Activated T-cell treated with anti-CD3 and anti-CD28 coated beads, Interleukin-2, amount 50 U/mL, for 24 hours (primary cell): ENCODE measurements at regions not wholly inside any gene's neighbourhood (a gene's known extent, or its start where the extent isn't known, plus 50 kb on each side); places are given as distances from the start of the nearest gene placed in this dataset.

Source experiments
- DNase-seq: peaks from one replicate; pipeline ENCODE4 v3.0.0-alpha.2; 2020
- H3K27ac Mint-ChIP-seq: 2 replicates; pipeline ENCODE4 v1.8.0; 2020; ENCODE audit warnings: mild to moderate bottlenecking, mixed read lengths
- H3K27me3 Mint-ChIP-seq: 2 replicates; pipeline ENCODE4 v1.8.0; 2020; ENCODE audit warnings: mixed read lengths
- H3K36me3 Mint-ChIP-seq: 2 replicates; pipeline ENCODE4 v1.8.0; 2020; ENCODE audit warnings: low read depth, mixed read lengths
- H3K4me1 Mint-ChIP-seq: 2 replicates; pipeline ENCODE4 v1.8.0; 2020; ENCODE audit warnings: low read depth, mixed read lengths
- H3K4me3 Mint-ChIP-seq: 2 replicates; pipeline ENCODE4 v1.8.0; 2020; ENCODE audit warnings: mild to moderate bottlenecking, moderate library complexity, mixed read lengths
- H3K9me3 Mint-ChIP-seq: 2 replicates; pipeline ENCODE4 v1.8.0; 2020; ENCODE audit warnings: mixed read lengths

DNA sequence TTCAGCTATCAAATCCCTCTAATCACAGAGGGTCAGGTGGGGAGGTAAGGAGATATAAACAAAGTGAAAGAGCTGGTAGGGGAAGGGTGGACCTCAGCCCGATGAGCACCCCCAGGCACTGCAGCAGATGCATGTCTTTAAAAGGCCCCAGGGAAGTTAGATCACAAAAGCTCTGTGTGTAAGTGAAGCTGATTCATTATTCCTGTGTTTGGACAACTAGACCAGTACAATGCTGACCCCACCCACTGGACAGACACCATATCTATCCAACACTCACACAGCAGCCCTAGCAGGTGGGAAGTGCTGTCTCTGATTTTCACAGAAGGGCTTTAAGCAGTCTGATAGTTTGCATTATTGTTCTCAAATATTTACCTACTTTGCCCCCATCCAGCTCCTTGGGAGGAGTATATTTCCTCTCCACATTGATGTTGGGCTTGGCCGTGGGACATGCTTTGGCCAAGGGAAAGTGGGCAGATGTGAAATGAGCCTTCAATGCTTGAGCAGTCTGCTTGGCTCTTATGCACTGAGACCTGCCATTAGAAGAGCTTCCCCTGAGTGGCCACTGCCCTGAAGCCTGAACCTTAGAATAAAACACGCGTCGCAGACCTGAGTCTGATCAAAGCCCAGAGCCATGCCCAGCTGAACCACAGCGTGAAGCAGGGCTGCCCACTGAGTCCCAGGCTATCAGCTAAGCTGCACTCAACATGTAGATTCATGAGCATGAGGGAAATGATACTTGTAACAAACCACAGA is 111.4 kb downstream of the COPS8 start:
- H3K27ac Mint-ChIP-seq: no peak overlapping the region
- H3K9me3 Mint-ChIP-seq: no peaks in the 10 kb centered on the region
- H3K27me3 Mint-ChIP-seq: peaks cover 10% of the 10 kb centered on the region
- H3K36me3 Mint-ChIP-seq: no peaks in the 10 kb centered on the region
- DNase-seq: no peak
- H3K4me1 Mint-ChIP-seq: peaks cover 3% of the 10 kb centered on the region
- no peak overlapping the region for H3K4me3 Mint-ChIP-seq

DNA sequence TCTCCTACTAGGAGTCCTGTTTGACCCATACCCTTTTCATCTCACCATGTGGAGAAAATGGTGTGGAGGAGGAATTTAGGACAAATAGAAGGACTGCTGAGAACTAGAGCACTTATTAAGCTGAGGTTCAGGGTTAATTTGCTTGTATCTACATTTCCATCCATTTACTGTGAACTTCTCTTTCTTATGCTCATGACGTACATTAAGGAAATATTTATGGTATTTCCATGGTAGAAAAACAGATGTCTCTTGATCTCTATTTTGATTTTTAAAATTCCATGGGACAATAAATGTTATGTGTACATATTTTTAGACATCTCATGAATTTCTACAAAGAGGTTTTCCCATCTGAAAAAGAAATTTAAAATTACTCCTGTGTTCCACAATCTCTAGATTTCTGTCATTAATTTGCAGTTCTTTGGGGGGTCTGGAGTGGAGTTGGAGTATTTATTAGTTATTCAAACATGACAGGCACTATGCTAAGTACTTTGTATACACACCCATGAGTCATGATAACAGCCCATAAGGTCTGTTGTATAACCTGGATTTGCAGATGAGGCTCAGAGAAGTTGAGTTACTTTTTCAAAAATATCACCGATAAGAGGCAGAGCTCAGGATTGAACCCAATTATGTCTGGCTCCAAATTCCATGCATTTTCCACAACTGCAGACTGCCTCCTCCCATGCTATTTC is 112.6 kb downstream of the COPS8 start:
- no peaks in the 10 kb centered on the region for H3K36me3 Mint-ChIP-seq
- H3K27me3 Mint-ChIP-seq: peaks cover 9% of the 10 kb centered on the region
- H3K27ac Mint-ChIP-seq: no peak overlapping the region
- DNase-seq: no peak
- no peaks in the 10 kb centered on the region for H3K9me3 Mint-ChIP-seq
- no peak overlapping the region for H3K4me3 Mint-ChIP-seq
- H3K4me1 Mint-ChIP-seq: peaks cover 7% of the 10 kb centered on the region

DNA sequence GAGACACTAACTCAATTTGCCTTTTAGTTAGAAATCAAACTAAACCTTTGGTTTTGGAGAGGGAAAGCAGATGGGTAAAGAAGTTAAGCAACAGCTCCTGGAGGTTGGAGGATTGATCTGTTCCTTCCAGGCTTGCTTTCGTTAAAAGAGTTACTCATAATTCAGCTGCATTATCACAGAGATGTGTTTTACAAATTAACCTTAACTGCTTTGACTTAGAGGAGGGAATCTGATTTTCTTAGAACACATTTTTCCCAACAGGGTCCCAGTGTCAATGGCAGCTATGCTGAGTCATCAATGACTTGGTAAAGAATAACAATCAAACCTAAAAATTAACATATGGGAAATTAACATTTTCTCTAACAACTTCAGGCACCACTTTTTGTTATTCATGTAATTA is 113.4 kb downstream of the COPS8 start:
- Mint-ChIP-seq H3K9me3 (no peaks in the 10 kb centered on the region), H3K27me3 (peaks cover 13% of the 10 kb centered on the region)

DNA sequence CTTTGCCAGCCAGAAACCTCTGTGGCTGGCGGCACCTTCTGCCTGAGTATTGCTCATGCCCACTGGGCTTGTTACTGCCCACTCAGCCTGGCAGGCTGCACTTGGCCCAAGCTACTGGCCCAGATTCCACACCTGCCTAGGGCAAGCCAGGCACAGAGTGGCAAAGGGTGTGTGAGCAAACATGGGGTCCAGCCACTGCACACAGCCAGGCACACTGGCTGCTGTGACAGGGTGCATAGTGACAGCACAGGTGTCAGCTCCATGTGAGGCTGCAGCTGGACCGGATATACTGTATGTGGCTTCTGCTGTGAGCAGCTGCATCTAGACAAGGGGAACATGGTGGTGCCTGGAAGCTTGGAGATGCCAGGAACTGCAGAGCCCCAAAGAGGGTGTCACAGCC is 113.9 kb downstream of the COPS8 start:
- Mint-ChIP-seq H3K4me3 (no peak overlapping the region), H3K36me3 (no peaks in the 10 kb centered on the region), H3K9me3 (no peaks in the 10 kb centered on the region), H3K27ac (no peak overlapping the region), H3K27me3 (peaks cover 15% of the 10 kb centered on the region), H3K4me1 (peaks cover 7% of the 10 kb centered on the region)
- no peak for DNase-seq

More for the DNA sequence above, 113.4 kb downstream of the COPS8 start:
- Mint-ChIP-seq H3K4me1 (peaks cover 7% of the 10 kb centered on the region), H3K27ac (no peak overlapping the region), H3K36me3 (no peaks in the 10 kb centered on the region), H3K4me3 (no peak overlapping the region)
- no peak for DNase-seq

DNA sequence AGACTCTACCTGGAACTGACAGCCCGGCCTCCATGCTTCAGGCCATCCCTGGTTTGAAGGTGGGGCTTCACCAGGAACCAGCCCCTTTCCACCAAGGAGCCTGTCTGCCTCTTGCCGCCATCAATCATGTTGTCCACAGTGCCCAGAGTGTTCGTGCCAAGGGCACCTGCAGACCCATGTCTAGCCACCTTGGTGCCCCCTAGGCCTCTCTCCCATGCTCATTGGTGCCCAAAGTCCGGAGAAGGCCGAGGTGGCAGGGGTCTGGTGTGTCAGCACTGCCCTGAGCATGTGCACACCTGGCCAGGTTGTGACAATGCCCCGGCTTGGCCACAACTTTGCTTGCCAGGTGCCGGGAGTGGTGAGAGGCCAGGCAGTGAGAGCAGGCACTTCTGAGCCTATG is 114.8 kb downstream of the COPS8 start:
- Mint-ChIP-seq H3K4me1 (peaks cover 7% of the 10 kb centered on the region), H3K27ac (no peak overlapping the region), H3K36me3 (no peaks in the 10 kb centered on the region), H3K27me3 (peaks cover 24% of the 10 kb centered on the region), H3K9me3 (no peaks in the 10 kb centered on the region), H3K4me3 (no peak overlapping the region)
- DNase-seq: no peak

DNA sequence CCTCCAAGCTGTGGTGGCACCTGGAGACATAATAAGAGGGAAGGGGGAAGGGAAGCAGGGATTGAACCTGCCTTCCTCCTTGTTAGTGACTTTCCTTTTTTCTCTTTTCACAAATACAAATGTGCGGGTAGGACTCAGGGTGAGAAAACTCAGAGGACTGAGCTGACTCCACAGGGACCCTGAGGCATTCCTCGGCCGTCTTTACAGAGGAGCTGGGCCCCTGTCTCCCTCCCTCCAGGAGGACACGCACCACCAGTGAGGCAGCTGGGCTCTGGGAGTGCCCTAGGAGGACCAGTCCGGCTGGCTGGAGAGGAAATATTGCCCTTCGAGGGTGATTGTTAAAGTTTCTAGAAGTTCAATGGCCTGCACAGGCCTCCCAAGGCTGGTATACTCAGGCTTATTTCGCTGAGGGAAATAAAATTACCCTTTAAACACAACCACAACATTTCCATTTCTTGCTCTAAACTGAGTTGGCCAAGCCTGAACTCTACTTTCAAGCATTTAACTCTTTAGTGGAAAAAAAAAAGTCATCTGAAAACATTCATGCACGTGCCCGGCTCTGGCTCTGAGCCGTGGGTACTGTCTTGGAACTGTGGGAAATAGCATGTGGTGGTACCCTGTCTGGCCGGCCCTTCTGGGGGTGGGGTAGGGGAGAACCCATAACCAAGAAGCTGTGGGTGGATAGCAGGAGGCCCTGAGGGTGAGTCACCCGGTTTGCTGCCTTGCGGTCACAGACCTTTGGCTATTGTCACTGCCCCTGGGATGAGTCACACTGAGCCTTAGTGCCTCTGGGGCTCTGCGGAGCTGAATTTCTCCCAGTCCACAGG is 116.0 kb downstream of the COPS8 start:
- no peaks in the 10 kb centered on the region for H3K9me3 Mint-ChIP-seq
- H3K4me1 Mint-ChIP-seq: peaks cover 7% of the 10 kb centered on the region
- no peak overlapping the region for H3K4me3 Mint-ChIP-seq
- H3K27me3 Mint-ChIP-seq: peaks cover 28% of the 10 kb centered on the region
- no peaks in the 10 kb centered on the region for H3K36me3 Mint-ChIP-seq
- DNase-seq: no peak
- no peak overlapping the region for H3K27ac Mint-ChIP-seq

DNA sequence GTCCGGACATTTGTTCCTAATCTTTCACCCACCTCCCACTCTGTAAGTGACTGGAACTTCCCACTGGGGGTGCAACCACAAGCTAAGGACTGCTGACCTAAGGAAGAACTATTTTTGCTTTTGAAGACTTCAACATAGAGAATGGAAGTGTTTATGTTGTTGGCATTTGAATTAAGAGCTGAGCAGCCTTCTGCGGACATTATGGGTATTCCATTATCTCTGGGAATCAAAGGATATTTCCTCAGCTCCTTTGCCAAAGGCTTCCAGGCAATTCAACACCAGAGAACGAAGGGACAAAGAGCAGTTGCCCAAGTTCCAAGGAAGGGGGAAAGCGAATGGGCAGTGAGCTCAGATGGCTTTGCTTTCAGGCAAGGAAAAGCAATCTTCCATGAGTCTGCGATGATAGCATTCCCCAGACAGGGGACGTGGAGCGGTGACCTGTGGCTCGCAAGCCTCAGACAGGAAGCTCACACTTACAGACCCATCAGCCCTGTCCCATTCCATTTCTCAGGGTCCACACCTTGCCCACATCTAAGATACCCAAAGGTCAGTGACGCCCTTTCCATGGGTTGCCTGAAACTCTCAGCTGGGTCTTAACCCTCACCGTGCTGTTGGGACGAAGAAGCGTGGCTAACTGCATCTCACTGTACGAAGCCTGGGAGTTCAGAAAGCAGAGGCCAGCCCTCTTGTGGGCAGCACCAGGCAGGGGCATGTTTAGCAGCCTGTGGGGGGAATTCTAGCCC is 116.8 kb downstream of the COPS8 start:
- no peak for DNase-seq
- no peaks in the 10 kb centered on the region for H3K36me3 Mint-ChIP-seq
- peaks cover 33% of the 10 kb centered on the region for H3K27me3 Mint-ChIP-seq
- H3K9me3 Mint-ChIP-seq: no peaks in the 10 kb centered on the region
- H3K27ac Mint-ChIP-seq: no peak overlapping the region
- H3K4me1 Mint-ChIP-seq: peaks cover 7% of the 10 kb centered on the region
- H3K4me3 Mint-ChIP-seq: no peak overlapping the region

DNA sequence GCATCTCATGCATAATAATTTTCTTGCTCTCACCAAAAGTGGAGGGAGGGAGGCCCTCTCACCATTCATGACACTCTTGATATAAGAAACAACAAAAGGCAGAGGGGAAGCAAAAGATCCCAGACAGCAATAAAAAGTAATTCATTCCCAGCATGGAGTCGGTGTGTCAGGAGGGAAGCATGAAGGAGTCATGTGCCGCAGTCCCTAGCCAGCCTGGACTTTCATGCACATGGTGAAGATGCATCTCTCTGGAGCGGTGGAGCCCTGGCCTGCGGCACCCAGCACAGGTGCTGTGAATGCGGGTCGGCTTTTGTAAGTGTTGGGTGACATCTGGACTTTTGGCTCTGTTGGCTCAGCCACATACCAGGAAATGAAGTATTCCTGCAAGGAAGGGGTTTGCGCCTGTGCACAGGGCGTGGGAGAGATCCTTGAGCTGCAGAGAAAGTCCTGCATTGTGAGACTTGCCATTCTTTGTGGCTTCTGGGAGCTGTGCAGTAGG is 119.4 kb downstream of the COPS8 start:
- H3K9me3 Mint-ChIP-seq: no peaks in the 10 kb centered on the region
- no peak for DNase-seq
- no peaks in the 10 kb centered on the region for H3K36me3 Mint-ChIP-seq

DNA sequence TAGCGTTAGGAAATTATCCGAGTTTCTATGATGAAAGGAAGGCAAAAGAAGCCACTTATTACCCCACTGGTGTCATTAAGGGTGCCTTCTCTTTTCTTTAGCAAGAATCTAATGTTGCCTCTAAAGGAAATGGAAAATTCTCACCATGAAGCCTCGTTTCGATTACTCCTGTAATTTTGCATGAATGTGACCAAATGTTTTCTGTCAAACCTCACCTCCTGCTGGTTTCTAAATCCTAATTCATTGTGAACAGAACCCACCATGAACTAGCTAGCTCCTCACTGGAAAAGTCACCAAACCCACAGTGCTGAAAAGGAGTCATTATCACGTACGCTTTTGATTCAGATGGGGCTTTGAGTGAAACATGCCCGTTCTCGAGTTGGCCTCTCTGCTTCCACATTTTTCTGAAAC is 119.9 kb downstream of the COPS8 start:
- Mint-ChIP-seq H3K9me3 (no peaks in the 10 kb centered on the region), H3K36me3 (no peaks in the 10 kb centered on the region), H3K27me3 (peaks cover 61% of the 10 kb centered on the region), H3K27ac (no peak overlapping the region), H3K4me1 (peaks cover 7% of the 10 kb centered on the region), H3K4me3 (no peak overlapping the region)
- no peak for DNase-seq

More for the DNA sequence above, 119.4 kb downstream of the COPS8 start:
- Mint-ChIP-seq H3K4me3 (no peak overlapping the region), H3K4me1 (peaks cover 7% of the 10 kb centered on the region), H3K27me3 (peaks cover 56% of the 10 kb centered on the region), H3K27ac (no peak overlapping the region)

DNA sequence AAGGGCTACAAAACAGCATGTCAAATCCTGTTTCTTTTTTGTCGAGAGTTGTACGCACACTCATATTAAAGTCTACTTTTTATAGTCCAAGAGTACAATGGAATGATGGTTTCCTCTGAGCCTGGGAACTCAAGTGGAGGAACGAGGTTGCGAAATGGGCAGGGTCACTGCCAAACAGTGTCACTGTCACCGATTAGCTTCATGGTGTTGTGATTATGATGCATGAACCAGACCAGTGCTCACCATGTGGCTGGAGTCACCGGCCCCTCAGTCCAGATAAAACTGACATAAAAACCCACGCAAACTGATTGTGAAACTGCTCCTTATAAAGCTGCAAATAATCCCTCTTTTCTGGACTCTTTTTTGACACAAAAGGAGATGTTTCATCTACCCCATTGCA is 122.0 kb downstream of the COPS8 start:
- H3K4me3 Mint-ChIP-seq: no peak overlapping the region
- no peaks in the 10 kb centered on the region for H3K9me3 Mint-ChIP-seq
- DNase-seq: no peak
- no peaks in the 10 kb centered on the region for H3K4me1 Mint-ChIP-seq
- H3K36me3 Mint-ChIP-seq: no peaks in the 10 kb centered on the region
- H3K27me3 Mint-ChIP-seq: peaks cover 58% of the 10 kb centered on the region
- H3K27ac Mint-ChIP-seq: no peak overlapping the region

DNA sequence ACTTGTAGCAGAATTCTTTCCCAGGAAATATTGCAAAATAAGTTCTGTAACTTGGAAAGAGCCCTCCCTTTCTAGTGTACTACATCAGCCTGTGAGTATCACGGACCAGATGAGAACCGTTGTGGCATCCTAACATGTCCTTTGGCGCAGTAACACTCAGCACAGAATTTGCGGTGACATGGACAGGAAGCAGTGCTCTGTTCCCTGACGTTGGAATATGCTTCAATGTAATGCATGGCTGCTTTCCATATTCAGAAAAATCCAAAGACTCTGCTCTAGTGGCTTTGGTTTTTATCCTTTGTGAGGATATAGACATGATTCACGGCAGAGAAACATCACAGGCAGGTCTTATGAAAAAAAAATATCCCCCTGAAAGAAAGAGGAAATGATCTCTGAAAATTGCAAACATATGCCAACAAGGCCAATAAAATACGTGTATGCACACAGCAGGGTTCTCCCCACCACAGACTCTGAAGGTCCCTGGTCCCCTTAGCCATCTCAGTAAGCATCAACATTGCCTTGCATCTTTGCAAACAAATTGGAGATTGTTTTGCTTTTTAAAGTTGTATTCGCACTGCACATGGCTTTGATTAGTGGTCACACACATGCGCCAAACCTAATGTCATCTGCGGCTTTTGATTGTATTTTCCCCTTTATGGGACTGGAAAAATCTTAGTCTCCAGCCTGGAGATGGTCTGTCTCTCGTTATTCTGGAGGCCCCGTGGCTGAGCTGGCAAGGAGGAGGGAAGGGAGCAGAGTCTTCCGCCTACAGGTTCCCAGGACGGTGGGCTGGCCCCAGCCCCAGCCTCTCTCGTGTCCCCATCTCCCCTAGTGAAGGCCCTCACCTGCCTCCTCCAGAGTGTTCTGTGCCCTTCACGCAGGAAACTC is 122.9 kb downstream of the COPS8 start:
- Mint-ChIP-seq H3K9me3 (no peaks in the 10 kb centered on the region), H3K4me3 (no peak overlapping the region), H3K27me3 (peaks cover 54% of the 10 kb centered on the region), H3K4me1 (no peaks in the 10 kb centered on the region), H3K36me3 (no peaks in the 10 kb centered on the region), H3K27ac (no peak overlapping the region)
- no peak for DNase-seq

DNA sequence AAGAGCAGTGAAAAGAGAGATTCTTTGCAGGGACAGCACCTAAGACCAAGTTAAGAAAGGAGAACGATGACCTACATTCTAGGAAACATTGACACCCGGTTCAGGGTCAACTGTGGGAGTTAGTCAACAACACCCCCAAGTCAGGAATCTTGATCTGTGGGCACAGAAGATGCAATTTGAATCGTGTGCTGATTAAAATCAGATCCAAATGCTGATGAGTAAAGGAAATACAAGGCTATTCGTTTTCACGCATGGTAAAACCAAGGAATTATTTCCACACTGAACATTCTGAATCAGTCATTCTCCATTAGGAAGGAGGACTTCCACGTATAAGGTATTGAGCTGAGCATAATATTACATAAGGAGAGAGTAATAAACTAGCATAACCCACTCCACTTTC is 124.2 kb downstream of the COPS8 start:
- H3K27ac Mint-ChIP-seq: no peak overlapping the region
- no peak overlapping the region for H3K4me3 Mint-ChIP-seq
- H3K27me3 Mint-ChIP-seq: peaks cover 45% of the 10 kb centered on the region
- no peaks in the 10 kb centered on the region for H3K36me3 Mint-ChIP-seq
- DNase-seq: no peak
- H3K4me1 Mint-ChIP-seq: no peaks in the 10 kb centered on the region
- no peaks in the 10 kb centered on the region for H3K9me3 Mint-ChIP-seq

DNA sequence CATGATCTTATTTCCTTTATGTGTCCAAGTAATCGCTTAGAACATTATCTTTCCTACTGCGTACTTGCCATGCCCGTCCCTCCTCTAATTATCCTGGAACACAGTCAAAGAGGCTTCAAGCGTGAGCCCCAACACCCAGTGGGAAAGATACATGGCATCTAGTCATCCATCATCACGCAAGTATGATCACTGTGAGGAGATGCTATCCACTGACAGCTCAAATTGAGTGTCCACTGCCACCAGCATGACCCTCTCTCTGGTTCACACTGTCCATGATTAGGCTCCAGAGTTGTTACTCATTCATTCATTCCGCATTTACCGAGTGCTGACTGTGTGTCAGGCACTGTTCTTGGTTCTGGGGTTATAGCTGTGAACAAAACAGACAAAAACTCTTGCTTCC is 124.6 kb downstream of the COPS8 start:
- Mint-ChIP-seq H3K27me3 (peaks cover 41% of the 10 kb centered on the region), H3K9me3 (no peaks in the 10 kb centered on the region), H3K36me3 (no peaks in the 10 kb centered on the region), H3K27ac (no peak overlapping the region), H3K4me3 (no peak overlapping the region), H3K4me1 (no peaks in the 10 kb centered on the region)
- no peak for DNase-seq
